ENCODE measurements at regions not wholly inside any gene's neighbourhood (a gene's known extent, or its start where the extent isn't known, plus 50 kb on each side); places are given as distances from the start of the nearest gene placed in this dataset.

DNA sequence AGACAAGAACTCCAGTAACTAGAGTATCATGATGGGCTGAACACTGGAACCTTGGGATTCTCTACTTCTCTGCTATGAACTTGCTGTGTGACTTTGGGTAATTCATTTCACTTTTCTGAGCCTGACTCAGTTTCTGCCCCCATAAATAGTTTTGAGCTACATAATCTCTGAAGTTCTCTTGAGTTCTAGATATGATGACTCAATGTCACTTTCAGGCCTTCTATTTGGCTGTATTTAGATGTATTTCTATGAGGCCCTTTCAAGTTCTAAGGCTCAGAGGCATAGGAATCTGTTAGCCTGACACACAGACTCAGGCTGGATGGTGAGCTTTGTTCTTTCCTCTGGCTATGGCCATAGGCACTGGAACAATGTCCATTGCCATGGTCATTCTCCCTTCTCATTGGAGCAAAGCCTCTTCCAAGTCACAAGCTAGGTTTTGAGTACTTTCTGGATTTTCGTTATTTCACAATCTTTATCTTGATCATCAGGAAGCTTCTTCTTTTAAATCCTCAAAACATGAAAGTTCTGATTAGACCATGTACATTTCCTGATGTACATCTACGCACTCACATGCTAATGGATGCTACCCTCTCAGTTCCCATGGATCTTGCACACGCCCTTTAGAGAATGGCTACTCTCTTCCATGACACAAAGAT is 101.6 kb downstream of the TES start:
- no peak for TF ChIP-seq GABPA (IDR thresholded peaks at IDR 0.05 in 1 of 2, conservative IDR thresholded peaks at IDR 0.05 in 1 of 2)
- TF ChIP-seq, protein P1, sequence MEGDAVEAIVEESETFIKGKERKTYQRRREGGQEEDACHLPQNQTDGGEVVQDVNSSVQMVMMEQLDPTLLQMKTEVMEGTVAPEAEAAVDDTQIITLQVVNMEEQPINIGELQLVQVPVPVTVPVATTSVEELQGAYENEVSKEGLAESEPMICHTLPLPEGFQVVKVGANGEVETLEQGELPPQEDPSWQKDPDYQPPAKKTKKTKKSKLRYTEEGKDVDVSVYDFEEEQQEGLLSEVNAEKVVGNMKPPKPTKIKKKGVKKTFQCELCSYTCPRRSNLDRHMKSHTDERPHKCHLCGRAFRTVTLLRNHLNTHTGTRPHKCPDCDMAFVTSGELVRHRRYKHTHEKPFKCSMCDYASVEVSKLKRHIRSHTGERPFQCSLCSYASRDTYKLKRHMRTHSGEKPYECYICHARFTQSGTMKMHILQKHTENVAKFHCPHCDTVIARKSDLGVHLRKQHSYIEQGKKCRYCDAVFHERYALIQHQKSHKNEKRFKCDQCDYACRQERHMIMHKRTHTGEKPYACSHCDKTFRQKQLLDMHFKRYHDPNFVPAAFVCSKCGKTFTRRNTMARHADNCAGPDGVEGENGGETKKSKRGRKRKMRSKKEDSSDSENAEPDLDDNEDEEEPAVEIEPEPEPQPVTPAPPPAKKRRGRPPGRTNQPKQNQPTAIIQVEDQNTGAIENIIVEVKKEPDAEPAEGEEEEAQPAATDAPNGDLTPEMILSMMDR (IDR thresholded peaks at IDR 0.05; ENCODE audit: low read depth, low read length, missing input control): no peak
- TF ChIP-seq JUND (IDR thresholded peaks at IDR 0.05): no peak
- TF ChIP-seq TAF1 (conservative IDR thresholded peaks at IDR 0.05): no peak
- TF ChIP-seq FOXA1 (IDR thresholded peaks at IDR 0.05): no peak
- TF ChIP-seq, protein P2, sequence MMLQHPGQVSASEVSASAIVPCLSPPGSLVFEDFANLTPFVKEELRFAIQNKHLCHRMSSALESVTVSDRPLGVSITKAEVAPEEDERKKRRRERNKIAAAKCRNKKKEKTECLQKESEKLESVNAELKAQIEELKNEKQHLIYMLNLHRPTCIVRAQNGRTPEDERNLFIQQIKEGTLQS (IDR thresholded peaks at IDR 0.05): no peak
- TF ChIP-seq, protein P3, sequence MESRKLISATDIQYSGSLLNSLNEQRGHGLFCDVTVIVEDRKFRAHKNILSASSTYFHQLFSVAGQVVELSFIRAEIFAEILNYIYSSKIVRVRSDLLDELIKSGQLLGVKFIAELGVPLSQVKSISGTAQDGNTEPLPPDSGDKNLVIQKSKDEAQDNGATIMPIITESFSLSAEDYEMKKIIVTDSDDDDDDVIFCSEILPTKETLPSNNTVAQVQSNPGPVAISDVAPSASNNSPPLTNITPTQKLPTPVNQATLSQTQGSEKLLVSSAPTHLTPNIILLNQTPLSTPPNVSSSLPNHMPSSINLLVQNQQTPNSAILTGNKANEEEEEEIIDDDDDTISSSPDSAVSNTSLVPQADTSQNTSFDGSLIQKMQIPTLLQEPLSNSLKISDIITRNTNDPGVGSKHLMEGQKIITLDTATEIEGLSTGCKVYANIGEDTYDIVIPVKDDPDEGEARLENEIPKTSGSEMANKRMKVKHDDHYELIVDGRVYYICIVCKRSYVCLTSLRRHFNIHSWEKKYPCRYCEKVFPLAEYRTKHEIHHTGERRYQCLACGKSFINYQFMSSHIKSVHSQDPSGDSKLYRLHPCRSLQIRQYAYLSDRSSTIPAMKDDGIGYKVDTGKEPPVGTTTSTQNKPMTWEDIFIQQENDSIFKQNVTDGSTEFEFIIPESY (IDR thresholded peaks at IDR 0.05): no peak
